ENCODE measurements at regions not wholly inside any gene's neighbourhood (a gene's known extent, or its start where the extent isn't known, plus 50 kb on each side); places are given as distances from the start of the nearest gene placed in this dataset.

DNA sequence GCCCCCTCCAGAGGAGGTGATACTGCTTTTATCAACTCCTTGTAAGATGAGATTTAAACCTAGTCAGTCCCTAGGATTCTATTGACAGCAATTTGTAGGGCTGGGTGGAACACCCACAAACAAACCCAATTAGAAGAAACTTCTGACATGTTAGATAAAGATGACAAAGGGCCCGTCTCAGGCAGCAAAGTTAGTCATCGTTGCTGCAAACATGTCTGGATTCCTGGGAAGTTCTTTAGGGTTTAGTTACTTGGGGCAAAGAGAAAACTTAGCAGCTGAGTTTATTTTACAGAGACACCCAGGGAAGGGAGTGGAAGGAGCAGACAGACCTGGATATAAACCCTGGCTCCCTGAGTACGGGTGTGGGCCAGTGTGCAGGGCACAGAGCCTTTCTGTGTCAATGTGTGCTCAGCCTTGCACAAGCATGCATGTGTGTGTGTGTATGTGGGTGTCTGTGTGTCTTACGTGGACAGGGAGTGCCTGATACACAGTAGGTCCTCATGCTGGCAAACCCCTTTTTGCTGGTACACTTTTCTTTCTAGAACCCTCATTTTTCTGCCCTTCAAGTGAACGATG, 130.0 kb upstream of the STX18 start:
- intact Hi-C loops (cut with micrococcal nuclease) = loop anchor here (5.0 to 10.0 kb wide), 2 partner anchors 90 to 323 kb away; no protein-coding TSS in a partner anchor
- ATAC-seq (no peak), DNase-seq (ENCODE audit: low read depth, low spot score) (no peak)
- Histone ChIP-seq H3K36me3 (ENCODE audit: control insufficient read depth in 1 of 2, insufficient read depth in 2 of 2, low read length in 2 of 2) (no peaks in the 10 kb centered on the region), H3K27me3 (ENCODE audit: insufficient read depth, low read length) (no peaks in the 10 kb centered on the region), H3K9me2 (ENCODE audit: insufficient read depth) (no peaks in the 10 kb centered on the region), H3K9me3 (ENCODE audit: control insufficient read depth in 1 of 2, insufficient read depth in 1 of 2, low read depth in 1 of 2, low read length in 2 of 2) (no peaks in the 10 kb centered on the region), H3K27ac (ENCODE audit: low read depth, low read length) (no peak overlapping the region), H3K9ac (ENCODE audit: low read length) (peak overlapping the region; percentile 34; the same call in 1 of the 2 replicates), H3K4me1 (ENCODE audit: control insufficient read depth in 1 of 2, insufficient read depth in 2 of 2, low read length in 2 of 2) (peaks cover 38 to 49% of the 10 kb centered on the region in 2 experiments), H2AFZ (ENCODE audit: low read depth, low read length, poor library complexity, severe bottlenecking) (no peak overlapping the region), H3K79me2 (ENCODE audit: insufficient read depth, low read length) (no peaks in the 10 kb centered on the region), H4K20me1 (ENCODE audit: insufficient read depth) (no peaks in the 10 kb centered on the region), H3K4me3 (replicated peaks in 1 of 2; ENCODE audit: low read depth in 1 of 2, low read length in 2 of 2) (no peak overlapping the region), H3K4me2 (ENCODE audit: low read length) (peak overlapping the region; percentile 59; the same call in 1 of the 2 replicates)
- TF ChIP-seq TCF7L2 (IDR thresholded peaks at IDR 0.05; ENCODE audit: borderline replicate concordance, extremely low read depth, insufficient read depth, insufficient read length) = no peak
- TF ChIP-seq ELF1 (IDR thresholded peaks at IDR 0.05; ENCODE audit: borderline replicate concordance, low read depth) = no peak
- TF ChIP-seq ZNF274 (IDR thresholded peaks at IDR 0.05; ENCODE audit: low read depth, low read length) = no peak
- no peak for TF ChIP-seq EZH2phosphoT487 (IDR thresholded peaks at IDR 0.05; ENCODE audit: borderline replicate concordance)
- TF ChIP-seq POLR2A (IDR thresholded peaks at IDR 0.05; ENCODE audit: borderline replicate concordance, extremely low read depth, insufficient read depth, insufficient read length) = no peak
- RAD21 ChIA-PET (ENCODE audit: low non-redundant PET in 1 of 2, low total read pairs in 2 of 2, uncharacterized antibody in 2 of 2, unreplicated experiment in 2 of 2) = no interaction called here
- CTCF ChIA-PET = no interaction called here
- no TSS peak for BruUV-seq (replicated peaks)
- POLR2A ChIA-PET = no interaction called here

DNA sequence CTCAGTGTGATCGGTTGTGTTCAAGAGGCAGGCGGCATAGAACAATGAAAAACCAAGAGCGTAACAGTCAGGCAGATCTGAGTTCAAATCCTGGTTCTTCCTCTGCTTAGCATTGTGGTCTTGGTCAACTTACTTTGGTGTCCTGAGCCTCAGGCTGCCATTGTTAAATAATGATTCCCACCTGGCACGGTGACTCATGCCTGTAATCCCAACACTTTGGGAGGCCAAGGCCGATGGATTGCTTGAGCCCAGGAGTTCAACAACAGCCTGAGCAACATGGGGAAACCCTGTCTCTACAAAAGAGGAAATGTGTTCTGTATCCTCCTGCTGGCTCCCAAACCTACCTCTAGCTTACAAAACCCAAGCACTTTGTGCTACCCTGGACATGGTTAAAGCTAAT, 129.0 kb upstream of the STX18 start:
- Histone ChIP-seq H3K4me1 (ENCODE audit: control insufficient read depth in 1 of 2, insufficient read depth in 2 of 2, low read length in 2 of 2) (peaks cover 47 to 59% of the 10 kb centered on the region in 2 experiments), H3K4me2 (ENCODE audit: low read length) (peak overlapping the region; percentile 18), H3K4me3 (replicated peaks in 1 of 2; ENCODE audit: low read depth in 1 of 2, low read length in 2 of 2) (no peak overlapping the region), H3K9me2 (ENCODE audit: insufficient read depth) (no peaks in the 10 kb centered on the region), H2AFZ (ENCODE audit: low read depth, low read length, poor library complexity, severe bottlenecking) (no peak overlapping the region), H3K27ac (ENCODE audit: low read depth, low read length) (no peak overlapping the region), H3K9ac (ENCODE audit: low read length) (no peak overlapping the region), H4K20me1 (ENCODE audit: insufficient read depth) (no peaks in the 10 kb centered on the region), H3K79me2 (ENCODE audit: insufficient read depth, low read length) (no peaks in the 10 kb centered on the region), H3K27me3 (ENCODE audit: insufficient read depth, low read length) (no peaks in the 10 kb centered on the region), H3K9me3 (ENCODE audit: control insufficient read depth in 1 of 2, insufficient read depth in 1 of 2, low read depth in 1 of 2, low read length in 2 of 2) (no peaks in the 10 kb centered on the region), H3K36me3 (ENCODE audit: control insufficient read depth in 1 of 2, insufficient read depth in 2 of 2, low read length in 2 of 2) (no peaks in the 10 kb centered on the region)
- intact Hi-C loops (cut with micrococcal nuclease) = loop anchor here (5.0 to 10.0 kb wide), 2 partner anchors 91 to 324 kb away; no protein-coding TSS in a partner anchor
- ATAC-seq (no peak), DNase-seq (ENCODE audit: low read depth, low spot score) (no peak)
- RAD21 ChIA-PET (ENCODE audit: low non-redundant PET in 1 of 2, low total read pairs in 2 of 2, uncharacterized antibody in 2 of 2, unreplicated experiment in 2 of 2) = no interaction called here
- no peak for TF ChIP-seq SRF (IDR thresholded peaks at IDR 0.05; ENCODE audit: low read depth)
- BruUV-seq (replicated peaks) = no TSS peak
- CTCF ChIA-PET = no interaction called here
- POLR2A ChIA-PET = no interaction called here
